Panc1 (cell line): ENCODE measurements at regions not wholly inside any gene's neighbourhood (a gene's known extent, or its start where the extent isn't known, plus 50 kb on each side); places are given as distances from the start of the nearest gene placed in this dataset.

Source experiments
- ATAC-seq: fragments of 200-7000 bp; cut with Tn5 transposase; 2 replicates; pipeline ENCODE4 v1.9.1; 2020; ENCODE audit warnings: mild to moderate bottlenecking, moderate library complexity
- BruUV-seq: library from RNA; stranded (reverse); fragments of 400-500 nt; replicated peaks from 2 replicates; lab custom pipeline; 2021; lab: Mats Ljungman, UMichigan
- CTCF ChIA-PET: fragments of 300-600 bp; sonication (Branson Sonifier 250); formaldehyde crosslinking; loops from one replicate; lab custom pipeline; 2022; ENCODE audit warnings: antibody characterized with exemption; lab: Charles Lee
- POLR2A ChIA-PET: fragments of 300-600 bp; sonication (Branson Sonifier 250); formaldehyde crosslinking; loops from one replicate; lab custom pipeline; 2022; ENCODE audit warnings: antibody characterized with exemption; lab: Charles Lee
- DNase-seq: peaks from one replicate; pipeline ENCODE4 v3.0.0-alpha.2; 2010; ENCODE audit warnings: low read depth, low spot score
- H3K27ac ChIP-seq: 2 replicates; pipeline ENCODE4 v1.5.1; 2011; ENCODE audit warnings: mild to moderate bottlenecking, low read length, inconsistent platforms
- H3K27me3 ChIP-seq: fragments of 200-500 bp; sonication (Bioruptor generic); 2 replicates; pipeline ENCODE4 v1.6.0; 2014; ENCODE audit warnings: low read length, inconsistent platforms; ENCODE audit not compliant: control insufficient read depth, insufficient read depth
- H3K36me3 ChIP-seq: fragments of 200-500 bp; sonication (Bioruptor generic); 2 replicates; pipeline ENCODE4 v1.5.1; 2014; ENCODE audit warnings: inconsistent platforms, mild to moderate bottlenecking, low read length, moderate library complexity; ENCODE audit not compliant: control insufficient read depth, insufficient read depth
- H3K4me1 ChIP-seq: 2 replicates; pipeline ENCODE4 v1.5.1; 2011; ENCODE audit warnings: inconsistent platforms, mild to moderate bottlenecking, low read length, moderate library complexity; ENCODE audit not compliant: control insufficient read depth, insufficient read depth
- H3K4me3 ChIP-seq, 2 experiments: 2 replicates each; pipeline ENCODE4 v1.5.1; 2011 to 2012; ENCODE audit warnings: low read depth in 2 of 2, low read length in 2 of 2, mild to moderate bottlenecking in 2 of 2, inconsistent platforms in 1 of 2, moderate library complexity in 1 of 2
- H3K9me3 ChIP-seq: fragments of 200-500 bp; sonication (Bioruptor generic); 2 replicates; pipeline ENCODE4 v1.5.1; 2014; ENCODE audit warnings: low read depth, mild to moderate bottlenecking, inconsistent platforms, low read length, moderate library complexity; ENCODE audit not compliant: control insufficient read depth, insufficient read depth
- CTCF ChIP-seq: fragments of 450-650 bp; IDR thresholded peaks from 2 replicates; pipeline ENCODE4 v1.5.1; 2017; ENCODE audit warnings: mild to moderate bottlenecking
- POLR2AphosphoS5 ChIP-seq: IDR thresholded peaks from 2 replicates; pipeline ENCODE4 v1.6.1; 2012; ENCODE audit warnings: mild to moderate bottlenecking, low read depth, low read length, moderate library complexity
- REST ChIP-seq, 2 experiments: IDR thresholded peaks; 2 replicates each; pipeline ENCODE4 v1.6.1; 2011 to 2012; ENCODE audit warnings: low read depth in 2 of 2, control low read depth in 1 of 2, low read length in 1 of 2, mild to moderate bottlenecking in 1 of 2, moderate library complexity in 1 of 2; ENCODE audit not compliant: insufficient read depth in 1 of 2
- SIN3A ChIP-seq: IDR thresholded peaks from 2 replicates; pipeline ENCODE4 v1.6.1; 2012; ENCODE audit warnings: low read depth, mild to moderate bottlenecking, low read length, moderate library complexity, borderline replicate concordance; ENCODE audit not compliant: insufficient read depth
- TCF7L2 ChIP-seq: IDR thresholded peaks from 2 replicates; pipeline ENCODE4 v1.6.1; 2011; ENCODE audit warnings: mild to moderate bottlenecking, low read depth, low read length, inconsistent platforms
- in situ Hi-C: cut with HindIII; loops from 2 replicates; pipeline ENCODE4 v1.10.0; 2016; ENCODE audit warnings: low sequenced_read_pairs, low pct_unique_long_range_greater_than_20kb
- intact Hi-C: fragments of 100-400 bp; cut with micrococcal nuclease; formaldehyde crosslinking; loops from one replicate; pipeline ENCODE4 v1.10.0; 2022; ENCODE audit not compliant: unreplicated experiment

GRCh38 chr6:164753517-164753916, 555.9 kb downstream of the C6orf118 start:
- CTCF ChIA-PET, result no interaction called here
- ATAC-seq (no peak), DNase-seq (no peak)
- Histone ChIP-seq H3K27me3 (no peaks in the 10 kb centered on the region), H3K4me1 (no peaks in the 10 kb centered on the region), H3K27ac (no peak overlapping the region), H3K4me3 (no peak overlapping the region), H3K36me3 (no peaks in the 10 kb centered on the region), H3K9me3 (no peaks in the 10 kb centered on the region)
- TF ChIP-seq SIN3A (no peak), REST (IDR thresholded peaks at IDR 0.05; ENCODE audit: insufficient read depth in 1 of 2, low read depth in 2 of 2, low read length in 1 of 2) (no peak), CTCF (no peak), TCF7L2 (no peak), POLR2AphosphoS5 (no peak)
- POLR2A ChIA-PET, result no interaction called here
- in situ Hi-C loops (no loop called here), intact Hi-C loops (no loop called here)
- no TSS peak for BruUV-seq

GRCh38 chr6:164751395-164751794, 558.0 kb downstream of the C6orf118 start:
- no peak for ATAC-seq
- CTCF ChIA-PET, result no interaction called here
- no TSS peak for BruUV-seq
- Histone ChIP-seq H3K9me3 (no peaks in the 10 kb centered on the region), H3K4me1 (no peaks in the 10 kb centered on the region), H3K36me3 (no peaks in the 10 kb centered on the region), H3K4me3 (no peak overlapping the region), H3K27me3 (no peaks in the 10 kb centered on the region), H3K27ac (no peak overlapping the region)
- POLR2A ChIA-PET, result no interaction called here
- no peak for TF ChIP-seq SIN3A
- no peak for TF ChIP-seq REST (IDR thresholded peaks at IDR 0.05; ENCODE audit: insufficient read depth in 1 of 2, low read depth in 2 of 2, low read length in 1 of 2)
- TF ChIP-seq TCF7L2, result no peak
- no peak for TF ChIP-seq CTCF
- no peak for TF ChIP-seq POLR2AphosphoS5
- no peak for DNase-seq
- intact Hi-C loops, result no loop called here
- in situ Hi-C loops, result no loop called here
